OCI-LY7 (cell line): ENCODE measurements at regions not wholly inside any gene's neighbourhood (a gene's known extent, or its start where the extent isn't known, plus 50 kb on each side); places are given as distances from the start of the nearest gene placed in this dataset.

Experiments used
- BruUV-seq: library from RNA; stranded (reverse); fragments of 400-500 nt; replicated peaks from 2 replicates; lab custom pipeline; 2021; lab: Mats Ljungman, UMichigan
- CTCF ChIA-PET: fragments of 300-600 bp; sonication (Branson Sonifier 250); formaldehyde crosslinking; loops from one replicate; lab custom pipeline; 2022; ENCODE audit warnings: antibody characterized with exemption; ENCODE audit not compliant: unreplicated experiment; lab: Charles Lee
- POLR2A ChIA-PET: fragments of 300-600 bp; sonication (Branson Sonifier 250); formaldehyde crosslinking; loops from one replicate; lab custom pipeline; 2022; ENCODE audit warnings: antibody characterized with exemption; lab: Charles Lee
- DNase-seq: peaks from one replicate; pipeline ENCODE4 v3.0.0-alpha.2; 2015; ENCODE audit warnings: low spot score
- H2AFZ ChIP-seq: fragments of 200-600 bp; sonication (generic), shearing (Covaris generic); 2 replicates; pipeline ENCODE4 v1.6.1; 2014; ENCODE audit warnings: mild to moderate bottlenecking, antibody characterized with exemption, low read length, moderate library complexity
- H3K27ac ChIP-seq: fragments of 200-600 bp; sonication (generic); 2 replicates; pipeline ENCODE4 v1.5.1; 2014; ENCODE audit warnings: mixed run types, low read depth, mild to moderate bottlenecking, moderate library complexity, low read length, inconsistent platforms; ENCODE audit not compliant: poor library complexity, severe bottlenecking
- H3K36me3 ChIP-seq: fragments of 200-600 bp; sonication (generic); 2 replicates; pipeline ENCODE4 v1.6.1; 2014; ENCODE audit warnings: mild to moderate bottlenecking, antibody characterized with exemption, low read length, moderate library complexity, mixed read lengths; ENCODE audit not compliant: insufficient read depth
- H3K4me1 ChIP-seq: fragments of 200-600 bp; sonication (generic); 2 replicates; pipeline ENCODE4 v1.5.1; 2014; ENCODE audit warnings: mild to moderate bottlenecking, low read length; ENCODE audit not compliant: insufficient read depth, poor library complexity, severe bottlenecking
- H3K4me2 ChIP-seq: fragments of 200-600 bp; sonication (generic); 2 replicates; pipeline ENCODE4 v1.6.1; 2014; ENCODE audit warnings: mild to moderate bottlenecking, low read length
- H3K4me3 ChIP-seq: fragments of 200-600 bp; sonication (generic); 2 replicates; pipeline ENCODE4 v1.5.1; 2014; ENCODE audit warnings: mild to moderate bottlenecking, low read depth, low read length; ENCODE audit not compliant: poor library complexity, severe bottlenecking
- H3K79me2 ChIP-seq: fragments of 200-600 bp; sonication (generic); 2 replicates; pipeline ENCODE4 v1.6.1; 2016; ENCODE audit warnings: low read depth, mild to moderate bottlenecking, low read length, moderate library complexity, mixed read lengths; ENCODE audit not compliant: insufficient read depth
- H3K9me2 ChIP-seq: fragments of 200-600 bp; sonication (generic); 2 replicates; pipeline ENCODE4 v1.6.1; 2016; ENCODE audit warnings: mild to moderate bottlenecking, low read length, mixed read lengths; ENCODE audit not compliant: insufficient read depth
- H3K9me3 ChIP-seq: fragments of 200-600 bp; sonication (generic); 2 replicates; pipeline ENCODE4 v1.6.1; 2014; ENCODE audit warnings: mild to moderate bottlenecking, mixed run types, low read length, mixed read lengths
- H4K20me1 ChIP-seq: fragments of 200-600 bp; sonication (generic); 2 replicates; pipeline ENCODE4 v1.6.1; 2014; ENCODE audit warnings: mild to moderate bottlenecking, antibody characterized with exemption, low read length, moderate library complexity, mixed read lengths; ENCODE audit not compliant: insufficient read depth
- CTCF ChIP-seq: fragments of 200-600 bp; sonication (generic); conservative IDR thresholded peaks from 2 replicates; pipeline ENCODE4 v1.5.1; 2014; ENCODE audit warnings: mild to moderate bottlenecking, antibody characterized with exemption, low read length, moderate library complexity, mixed read lengths
- EZH2phosphoT487 ChIP-seq: fragments of 200-600 bp; sonication (generic); IDR thresholded peaks from 2 replicates; pipeline ENCODE4 v1.6.1; 2018; ENCODE audit warnings: low read depth, borderline replicate concordance, mild to moderate bottlenecking, mixed run types, antibody characterized with exemption, low read length, moderate library complexity, mixed read lengths
- intact Hi-C: fragments of 100-400 bp; cut with micrococcal nuclease; formaldehyde crosslinking; loops from one replicate; pipeline ENCODE4 v1.10.0; 2022; ENCODE audit not compliant: unreplicated experiment

GRCh38 chr4:125991398-125991797, 676.6 kb downstream of the FAT4 start:
- DNase-seq: no peak
- ChIA-PET POLR2A (no interaction called here), CTCF (no interaction called here)
- H3K36me3 ChIP-seq: no peaks in the 10 kb centered on the region
- H3K4me1 ChIP-seq: no peaks in the 10 kb centered on the region
- TF ChIP-seq CTCF (no peak), EZH2phosphoT487 (no peak)
- H4K20me1 ChIP-seq: no peaks in the 10 kb centered on the region
- intact Hi-C loops: no loop called here
- H3K27ac ChIP-seq: no peak overlapping the region
- H3K9me3 ChIP-seq: no peaks in the 10 kb centered on the region
- H3K9me2 ChIP-seq: no peaks in the 10 kb centered on the region
- BruUV-seq: no TSS peak
- no peak overlapping the region for H2AFZ ChIP-seq
- no peak overlapping the region for H3K4me2 ChIP-seq
- H3K79me2 ChIP-seq: no peaks in the 10 kb centered on the region
- no peak overlapping the region for H3K4me3 ChIP-seq

- ChIA-PET CTCF (no interaction called here), POLR2A (no interaction called here)
- no peak overlapping the region for H3K27ac ChIP-seq
- H3K4me3 ChIP-seq: no peak overlapping the region
- H3K9me2 ChIP-seq: no peaks in the 10 kb centered on the region
- BruUV-seq: no TSS peak
- no peaks in the 10 kb centered on the region for H4K20me1 ChIP-seq
- DNase-seq: no peak
- intact Hi-C loops: no loop called here
- H3K36me3 ChIP-seq: no peaks in the 10 kb centered on the region
- no peak overlapping the region for H3K4me2 ChIP-seq
- H3K9me3 ChIP-seq: no peaks in the 10 kb centered on the region
- H2AFZ ChIP-seq: no peak overlapping the region
- H3K79me2 ChIP-seq: no peaks in the 10 kb centered on the region
- TF ChIP-seq EZH2phosphoT487 (no peak), CTCF (no peak)
- no peaks in the 10 kb centered on the region for H3K4me1 ChIP-seq
Measured at GRCh38 chr4:125992891-125993290, 678.1 kb downstream of the FAT4 start.

GRCh38 chr4:125994024-125994423, 679.3 kb downstream of the FAT4 start:
- no peak for DNase-seq
- ChIA-PET CTCF (no interaction called here), POLR2A (no interaction called here)
- Histone ChIP-seq H3K36me3 (no peaks in the 10 kb centered on the region), H3K27ac (no peak overlapping the region), H3K4me3 (no peak overlapping the region), H4K20me1 (no peaks in the 10 kb centered on the region), H3K4me2 (no peak overlapping the region), H3K9me3 (no peaks in the 10 kb centered on the region), H3K79me2 (no peaks in the 10 kb centered on the region), H2AFZ (no peak overlapping the region), H3K9me2 (no peaks in the 10 kb centered on the region), H3K4me1 (no peaks in the 10 kb centered on the region)
- TF ChIP-seq EZH2phosphoT487: no peak
- no peak for TF ChIP-seq CTCF
- intact Hi-C loops: no loop called here
- BruUV-seq: no TSS peak
